SK-N-SH treated with all-trans-retinoic acid at 6 μM for 48 hours (cell line): ENCODE measurements at regions not wholly inside any gene's neighbourhood (a gene's known extent, or its start where the extent isn't known, plus 50 kb on each side); places are given as distances from the start of the nearest gene placed in this dataset.

ENCODE experiments used
- ATAC-seq: fragments of 200-7000 bp; cut with Tn5 transposase; 3 replicates; pipeline ENCODE4 v1.9.1; 2020; ENCODE audit warnings: mild to moderate bottlenecking, moderate library complexity
- ARNTL ChIP-seq: fragments of 450-650 bp; formaldehyde crosslinking; IDR thresholded peaks from 2 replicates; pipeline ENCODE4 v1.5.0; 2020; ENCODE audit warnings: low read depth, mild to moderate bottlenecking, moderate library complexity, borderline replicate concordance
- BACH2 ChIP-seq: fragments of 250-450 bp; sonication (Bioruptor Pico); IDR thresholded peaks from 2 replicates; pipeline ENCODE4 v1.9.0; 2021; ENCODE audit warnings: mild to moderate bottlenecking, borderline replicate concordance
- CSDC2 ChIP-seq: fragments of 250-450 bp; sonication (Bioruptor Pico); IDR thresholded peaks from 2 replicates; pipeline ENCODE4 v1.5.0; 2020; ENCODE audit warnings: mild to moderate bottlenecking, moderate library complexity
- CSRNP3 ChIP-seq: fragments of 250-450 bp; sonication (Bioruptor Pico); IDR thresholded peaks from 2 replicates; pipeline ENCODE4 v1.5.1; 2021; ENCODE audit warnings: mild to moderate bottlenecking, moderate library complexity
- ESRRG ChIP-seq: fragments of 250-450 bp; sonication (Bioruptor Pico); IDR thresholded peaks from 2 replicates; pipeline ENCODE4 v1.6.1; 2021; ENCODE audit warnings: mild to moderate bottlenecking
- GLIS3 ChIP-seq: fragments of 250-450 bp; sonication (Bioruptor Pico); IDR thresholded peaks from 2 replicates; pipeline ENCODE4 v1.5.0; 2020; ENCODE audit warnings: mild to moderate bottlenecking, moderate library complexity
- ISL1 ChIP-seq: fragments of 250-450 bp; sonication (Bioruptor Pico); IDR thresholded peaks from 2 replicates; pipeline ENCODE4 v2.1.2; 2022; ENCODE audit warnings: mild to moderate bottlenecking, moderate library complexity
- OSR1 ChIP-seq: fragments of 250-450 bp; sonication (Bioruptor Pico); IDR thresholded peaks from 2 replicates; pipeline ENCODE4 v1.8.0; 2022; ENCODE audit warnings: moderate library complexity, mild to moderate bottlenecking, inconsistent platforms
- PATZ1 ChIP-seq: fragments of 250-450 bp; sonication (Bioruptor Pico); IDR thresholded peaks from 2 replicates; pipeline ENCODE4 v1.8.0; 2020; ENCODE audit warnings: mild to moderate bottlenecking, moderate library complexity, borderline replicate concordance
- PPARA ChIP-seq: fragments of 250-450 bp; sonication (Bioruptor Pico); IDR thresholded peaks from 2 replicates; pipeline ENCODE4 v1.5.0; 2020; ENCODE audit warnings: mild to moderate bottlenecking, borderline replicate concordance
- RARB ChIP-seq: fragments of 250-450 bp; sonication (Bioruptor Pico); IDR thresholded peaks from 2 replicates; pipeline ENCODE4 v1.8.0; 2021; ENCODE audit warnings: mild to moderate bottlenecking, moderate library complexity
- SNAI2 ChIP-seq: fragments of 250-450 bp; sonication (Bioruptor Pico); IDR thresholded peaks from 2 replicates; pipeline ENCODE4 v1.5.0; 2020; ENCODE audit warnings: mild to moderate bottlenecking, moderate library complexity
- TCF4 ChIP-seq: fragments of 250-450 bp; sonication (Bioruptor Pico); IDR thresholded peaks from 2 replicates; pipeline ENCODE4 v1.8.0; 2021; ENCODE audit warnings: mild to moderate bottlenecking, moderate library complexity, borderline replicate concordance
- TOX ChIP-seq: fragments of 250-450 bp; sonication (Bioruptor Pico); IDR thresholded peaks from 2 replicates; pipeline ENCODE4 v1.8.0; 2021; ENCODE audit warnings: mild to moderate bottlenecking, moderate library complexity, borderline replicate concordance
- ZC3H10 ChIP-seq: fragments of 250-450 bp; sonication (Bioruptor Pico); IDR thresholded peaks from 2 replicates; pipeline ENCODE4 v1.5.1; 2021; ENCODE audit warnings: mild to moderate bottlenecking, moderate library complexity
- ZFP30 ChIP-seq: fragments of 450-650 bp; formaldehyde crosslinking; IDR thresholded peaks from 2 replicates; pipeline ENCODE4 v1.5.0; 2022; ENCODE audit warnings: mild to moderate bottlenecking, moderate library complexity
- ZNF565 ChIP-seq: fragments of 450-650 bp; formaldehyde crosslinking; conservative IDR thresholded peaks from 2 replicates; pipeline ENCODE4 v1.5.0; 2020; ENCODE audit warnings: low read depth, mild to moderate bottlenecking, moderate library complexity
- ZNF8 ChIP-seq: fragments of 450-650 bp; formaldehyde crosslinking; IDR thresholded peaks from 2 replicates; pipeline ENCODE4 v1.5.0; 2020; ENCODE audit warnings: mild to moderate bottlenecking, moderate library complexity
- TF ChIP-seq, protein P1 (sequence below): fragments of 250-450 bp; sonication (Bioruptor Pico); IDR thresholded peaks from 2 replicates; pipeline ENCODE4 v1.5.1; 2020; ENCODE audit warnings: low read depth, mild to moderate bottlenecking, moderate library complexity
- TF ChIP-seq, protein P2 (sequence below): fragments of 250-450 bp; sonication (Bioruptor Pico); IDR thresholded peaks from 2 replicates; pipeline ENCODE4 v1.8.0; 2021; ENCODE audit warnings: low read depth, mild to moderate bottlenecking, moderate library complexity, borderline replicate concordance

- no peak for TF ChIP-seq ZNF8 (CRISPR knock-in tag)
- TF ChIP-seq ZC3H10 (CRISPR knock-in tag) = no peak
- no peak for TF ChIP-seq ESRRG (CRISPR knock-in tag)
- no peak for TF ChIP-seq GLIS3 (CRISPR knock-in tag)
- no peak for TF ChIP-seq ZNF565 (CRISPR knock-in tag)
- TF ChIP-seq ZFP30 (CRISPR knock-in tag) = no peak
- TF ChIP-seq, protein P1, sequence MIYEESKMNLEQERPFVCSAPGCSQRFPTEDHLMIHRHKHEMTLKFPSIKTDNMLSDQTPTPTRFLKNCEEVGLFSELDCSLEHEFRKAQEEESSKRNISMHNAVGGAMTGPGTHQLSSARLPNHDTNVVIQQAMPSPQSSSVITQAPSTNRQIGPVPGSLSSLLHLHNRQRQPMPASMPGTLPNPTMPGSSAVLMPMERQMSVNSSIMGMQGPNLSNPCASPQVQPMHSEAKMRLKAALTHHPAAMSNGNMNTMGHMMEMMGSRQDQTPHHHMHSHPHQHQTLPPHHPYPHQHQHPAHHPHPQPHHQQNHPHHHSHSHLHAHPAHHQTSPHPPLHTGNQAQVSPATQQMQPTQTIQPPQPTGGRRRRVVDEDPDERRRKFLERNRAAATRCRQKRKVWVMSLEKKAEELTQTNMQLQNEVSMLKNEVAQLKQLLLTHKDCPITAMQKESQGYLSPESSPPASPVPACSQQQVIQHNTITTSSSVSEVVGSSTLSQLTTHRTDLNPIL (CRISPR knock-in tag) = no peak
- TF ChIP-seq, all 23 proteins: peak for 0
- no peak for ATAC-seq
Observed at GRCh38 chr9:87379300-87379699, 118.4 kb upstream of the DAPK1 start.

- TF ChIP-seq ISL1 (CRISPR knock-in tag) (peak; percentile 67), CSRNP3 (CRISPR knock-in tag) (no peak), ZNF8 (CRISPR knock-in tag) (no peak; the same call in 1 of the 2 replicates)
- peak; percentile 28; the same call in 1 of the 3 replicates for ATAC-seq
Observed at GRCh38 chr9:87381050-87381711, 116.5 kb upstream of the DAPK1 start.

- no peak for ATAC-seq
- TF ChIP-seq, protein P2, sequence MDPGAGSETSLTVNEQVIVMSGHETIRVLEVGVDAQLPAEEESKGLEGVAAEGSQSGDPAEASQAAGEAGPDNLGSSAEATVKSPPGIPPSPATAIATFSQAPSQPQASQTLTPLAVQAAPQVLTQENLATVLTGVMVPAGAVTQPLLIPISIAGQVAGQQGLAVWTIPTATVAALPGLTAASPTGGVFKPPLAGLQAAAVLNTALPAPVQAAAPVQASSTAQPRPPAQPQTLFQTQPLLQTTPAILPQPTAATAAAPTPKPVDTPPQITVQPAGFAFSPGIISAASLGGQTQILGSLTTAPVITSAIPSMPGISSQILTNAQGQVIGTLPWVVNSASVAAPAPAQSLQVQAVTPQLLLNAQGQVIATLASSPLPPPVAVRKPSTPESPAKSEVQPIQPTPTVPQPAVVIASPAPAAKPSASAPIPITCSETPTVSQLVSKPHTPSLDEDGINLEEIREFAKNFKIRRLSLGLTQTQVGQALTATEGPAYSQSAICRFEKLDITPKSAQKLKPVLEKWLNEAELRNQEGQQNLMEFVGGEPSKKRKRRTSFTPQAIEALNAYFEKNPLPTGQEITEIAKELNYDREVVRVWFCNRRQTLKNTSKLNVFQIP (CRISPR knock-in tag) = no peak
- no peak for TF ChIP-seq ZNF8 (CRISPR knock-in tag)
- no peak for TF ChIP-seq RARB (CRISPR knock-in tag)
- TF ChIP-seq ZNF565 (CRISPR knock-in tag) = no peak
- TF ChIP-seq GLIS3 (CRISPR knock-in tag) = no peak
- no peak for TF ChIP-seq ARNTL
- no peak for TF ChIP-seq CSDC2 (CRISPR knock-in tag)
- TF ChIP-seq TOX = no peak
- no peak for TF ChIP-seq OSR1 (CRISPR knock-in tag)
- no peak for TF ChIP-seq SNAI2 (CRISPR knock-in tag)
- no peak for TF ChIP-seq ISL1 (CRISPR knock-in tag)
- TF ChIP-seq TCF4 (CRISPR knock-in tag) = no peak
- TF ChIP-seq, protein P1 (CRISPR knock-in tag) = no peak
- TF ChIP-seq PPARA = no peak
- no peak for TF ChIP-seq CSRNP3 (CRISPR knock-in tag)
- TF ChIP-seq ESRRG (CRISPR knock-in tag) = no peak
- TF ChIP-seq ZFP30 (CRISPR knock-in tag) = no peak
- TF ChIP-seq ZC3H10 (CRISPR knock-in tag) = no peak
- no peak for TF ChIP-seq PATZ1 (CRISPR knock-in tag)
- no peak for TF ChIP-seq BACH2 (CRISPR knock-in tag)
Observed at GRCh38 chr9:87381746-87382145, 115.9 kb upstream of the DAPK1 start.
